HG03139 (cell line): ENCODE measurements at regions not wholly inside any gene's neighbourhood (a gene's known extent, or its start where the extent isn't known, plus 50 kb on each side); places are given as distances from the start of the nearest gene placed in this dataset.

Experiments used
- ATAC-seq: cut with Tn5 transposase; IDR thresholded peaks from one replicate; pipeline ENCODE4 v1.9.1; 2021; ENCODE audit not compliant: unreplicated experiment

- no peak for ATAC-seq
These were observed 127.9 kb upstream of the RARB start for GRCh38 chr3:25300141-25300540.

GRCh38 chr3:25304916-25305315, 123.1 kb upstream of the RARB start:
- no peak for ATAC-seq

GRCh38 chr3:25306066-25306465, 122.0 kb upstream of the RARB start:
- no peak for ATAC-seq

- ATAC-seq, result no peak
These were observed 121.4 kb upstream of the RARB start for GRCh38 chr3:25306705-25307104.

GRCh38 chr3:25313286-25313685, 114.8 kb upstream of the RARB start:
- no peak for ATAC-seq

- ATAC-seq, result no peak
These were observed 103.0 kb upstream of the RARB start for GRCh38 chr3:25324954-25325655.

GRCh38 chr3:25335356-25335755, 92.7 kb upstream of the RARB start:
- ATAC-seq, result no peak

- ATAC-seq, result no peak
These were observed 89.8 kb upstream of the RARB start for GRCh38 chr3:25338158-25338725.

- ATAC-seq, result no peak
These were observed 88.8 kb upstream of the RARB start for GRCh38 chr3:25339225-25339624.

GRCh38 chr3:25344670-25345069, 83.4 kb upstream of the RARB start:
- no peak for ATAC-seq

GRCh38 chr3:25349095-25349494, 79.0 kb upstream of the RARB start:
- ATAC-seq, result no peak

GRCh38 chr3:25349828-25350724, 78.0 kb upstream of the RARB start:
- ATAC-seq, result no peak

- no peak for ATAC-seq
These were observed 77.3 kb upstream of the RARB start for GRCh38 chr3:25350725-25351114.

- no peak for ATAC-seq
These were observed 74.0 kb upstream of the RARB start for GRCh38 chr3:25354071-25354470.

GRCh38 chr3:25355034-25355885, 72.8 kb upstream of the RARB start:
- no peak for ATAC-seq

- no peak for ATAC-seq
These were observed 72.1 kb upstream of the RARB start for GRCh38 chr3:25355998-25356397.

GRCh38 chr3:25362118-25362517, 65.9 kb upstream of the RARB start:
- no peak for ATAC-seq

- no peak for ATAC-seq
These were observed 62.4 kb upstream of the RARB start for GRCh38 chr3:25365636-25366035.

GRCh38 chr3:25367025-25367424, 61.0 kb upstream of the RARB start:
- no peak for ATAC-seq

GRCh38 chr3:25372167-25372566, 55.9 kb upstream of the RARB start:
- ATAC-seq, result no peak

GRCh38 chr3:25376340-25376739, 51.7 kb upstream of the RARB start:
- no peak for ATAC-seq
